Thoracic aorta (tissue), 2 donors: ENCODE measurements at regions not wholly inside any gene's neighbourhood (a gene's known extent, or its start where the extent isn't known, plus 50 kb on each side); places are given as distances from the start of the nearest gene placed in this dataset.

ENCODE experiments used
- ATAC-seq: fragments of 150-250 bp; one replicate; pipeline ENCODE4 v1.8.0; 2017; ENCODE audit warnings: low read depth; ENCODE audit not compliant: insufficient number of reproducible peaks, low FRiP score
- DNase-seq: peaks from one replicate; pipeline ENCODE4 v3.0.0-alpha.2; 2020; ENCODE audit warnings: low spot score
- H3K27ac ChIP-seq, 2 donors: fragments of 200-600 bp; sonication (generic); 1 replicate in 1 of 2; 2 replicates in 1 of 2; pipeline ENCODE4 v1.5.1; 2016; ENCODE audit warnings: mild to moderate bottlenecking in 2 of 2, moderate library complexity in 2 of 2
- H3K27me3 ChIP-seq: fragments of 200-600 bp; sonication (generic); replicated peaks from 2 replicates; pipeline ENCODE4 v1.6.0; 2016; ENCODE audit warnings: mild to moderate bottlenecking; ENCODE audit not compliant: insufficient read depth
- H3K36me3 ChIP-seq: fragments of 200-600 bp; sonication (generic); one replicate; pipeline ENCODE4 v1.5.1; 2016
- H3K4me1 ChIP-seq, 2 donors: fragments of 200-600 bp; sonication (generic); 1 replicate in 1 of 2; 2 replicates in 1 of 2; pipeline versions ENCODE4 v1.5.1 to v1.6.0; 2016; ENCODE audit warnings: low read depth in 2 of 2, mild to moderate bottlenecking in 1 of 2; ENCODE audit not compliant: control insufficient read depth in 1 of 2
- H3K4me3 ChIP-seq: fragments of 200-600 bp; sonication (generic); 2 replicates; pipeline ENCODE4 v1.5.1; 2016; ENCODE audit warnings: mild to moderate bottlenecking
- H3K9me3 ChIP-seq: fragments of 200-600 bp; sonication (generic); 2 replicates; pipeline ENCODE4 v1.5.1; 2016
- TF ChIP-seq, protein P1 (sequence below): fragments of 200-600 bp; sonication (generic); IDR thresholded peaks from one replicate; pipeline ENCODE4 v1.5.1; 2019; ENCODE audit warnings: antibody characterized with exemption

DNA sequence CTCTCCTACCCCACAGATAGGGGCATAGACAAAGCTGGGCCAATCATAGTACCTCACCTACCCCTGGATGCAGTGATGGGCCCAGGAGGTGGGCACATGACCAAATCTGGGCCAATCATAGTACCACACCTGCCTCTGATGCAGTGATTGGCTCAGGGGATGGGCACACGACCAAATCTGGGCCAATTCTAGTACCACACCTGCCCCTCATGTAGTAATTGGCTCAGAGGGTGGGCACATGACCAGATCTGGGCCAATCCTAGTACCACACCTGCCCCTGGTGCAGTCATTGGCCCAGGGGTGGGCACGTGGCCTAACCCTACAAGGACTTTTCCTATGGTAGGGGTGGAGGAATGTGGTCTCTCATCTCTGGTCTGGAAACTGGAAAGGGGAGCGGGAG is 56.9 kb upstream of the MEF2A start:
- Histone ChIP-seq H3K4me3 (no peak overlapping the region), H3K27ac (peak overlapping the region; percentile 80 to 89), H3K4me1 (peaks cover 23 to 70% of the 10 kb centered on the region in 2 donors), H3K36me3 (no peaks in the 10 kb centered on the region), H3K9me3 (no peaks in the 10 kb centered on the region), H3K27me3 (no peaks in the 10 kb centered on the region)
- ATAC-seq = no peak
- TF ChIP-seq, protein P1, sequence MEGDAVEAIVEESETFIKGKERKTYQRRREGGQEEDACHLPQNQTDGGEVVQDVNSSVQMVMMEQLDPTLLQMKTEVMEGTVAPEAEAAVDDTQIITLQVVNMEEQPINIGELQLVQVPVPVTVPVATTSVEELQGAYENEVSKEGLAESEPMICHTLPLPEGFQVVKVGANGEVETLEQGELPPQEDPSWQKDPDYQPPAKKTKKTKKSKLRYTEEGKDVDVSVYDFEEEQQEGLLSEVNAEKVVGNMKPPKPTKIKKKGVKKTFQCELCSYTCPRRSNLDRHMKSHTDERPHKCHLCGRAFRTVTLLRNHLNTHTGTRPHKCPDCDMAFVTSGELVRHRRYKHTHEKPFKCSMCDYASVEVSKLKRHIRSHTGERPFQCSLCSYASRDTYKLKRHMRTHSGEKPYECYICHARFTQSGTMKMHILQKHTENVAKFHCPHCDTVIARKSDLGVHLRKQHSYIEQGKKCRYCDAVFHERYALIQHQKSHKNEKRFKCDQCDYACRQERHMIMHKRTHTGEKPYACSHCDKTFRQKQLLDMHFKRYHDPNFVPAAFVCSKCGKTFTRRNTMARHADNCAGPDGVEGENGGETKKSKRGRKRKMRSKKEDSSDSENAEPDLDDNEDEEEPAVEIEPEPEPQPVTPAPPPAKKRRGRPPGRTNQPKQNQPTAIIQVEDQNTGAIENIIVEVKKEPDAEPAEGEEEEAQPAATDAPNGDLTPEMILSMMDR = no peak
- DNase-seq = no peak

DNA sequence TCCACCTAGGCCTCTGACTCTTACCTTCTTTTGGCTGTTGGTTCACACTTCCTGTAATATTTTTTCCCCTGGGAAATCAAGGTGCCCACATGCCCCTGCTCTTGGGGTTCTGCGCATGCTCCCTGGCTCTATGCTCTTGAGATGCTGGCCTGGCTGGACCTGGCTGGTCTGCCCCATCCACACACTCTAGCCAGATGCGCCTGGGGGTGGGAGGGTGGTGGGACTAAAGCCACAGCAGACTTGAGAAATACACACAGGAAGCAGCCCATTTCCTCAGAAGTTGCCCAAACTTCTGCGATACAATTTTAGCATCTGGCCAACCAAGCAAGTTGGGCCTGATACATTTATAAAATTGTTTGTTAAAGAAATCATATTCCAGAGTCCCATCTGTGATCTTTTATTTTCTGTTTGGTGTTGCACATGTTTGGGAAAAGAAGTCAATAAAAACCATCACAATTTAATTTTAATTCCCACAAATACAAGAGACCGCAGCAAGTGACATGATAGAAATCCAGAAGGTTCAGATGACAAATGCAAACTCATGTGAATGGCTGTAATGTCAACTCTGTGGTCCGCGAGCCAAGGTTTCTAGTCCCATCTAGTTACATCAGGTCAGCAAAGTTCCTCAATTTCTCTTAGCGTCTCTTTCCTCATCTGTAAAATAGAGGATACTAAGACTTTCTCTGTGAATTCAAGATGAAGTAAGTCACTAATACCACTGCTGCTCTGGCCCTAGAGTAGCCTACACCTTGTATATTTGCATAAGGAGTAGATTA is 55.9 kb upstream of the MEF2A start:
- Histone ChIP-seq H3K27ac (peak overlapping the region in 1 of 2 donors; percentile 89), H3K9me3 (no peaks in the 10 kb centered on the region), H3K4me3 (no peak overlapping the region), H3K4me1 (peaks cover 23 to 60% of the 10 kb centered on the region in 2 donors), H3K36me3 (no peaks in the 10 kb centered on the region), H3K27me3 (no peaks in the 10 kb centered on the region)
- ATAC-seq (no peak), DNase-seq (no peak)
- TF ChIP-seq, protein P1 = no peak

DNA sequence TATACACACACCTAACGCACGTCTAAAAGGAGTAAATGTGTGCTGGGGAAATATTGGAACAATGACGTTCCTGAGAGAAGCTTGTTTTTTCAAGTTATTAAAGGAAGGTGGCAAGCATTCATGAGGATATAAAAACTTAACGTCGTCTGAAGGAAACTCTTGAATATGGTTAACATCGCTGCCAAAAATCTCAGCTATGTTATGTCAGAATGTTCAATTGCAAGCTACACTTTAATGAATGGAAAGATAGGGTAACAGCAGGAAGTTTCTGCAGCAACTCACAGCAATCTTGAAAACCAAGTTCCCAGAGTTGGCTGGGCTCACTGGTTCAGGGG is 54.3 kb upstream of the MEF2A start:
- no peaks in the 10 kb centered on the region for H3K9me3 ChIP-seq
- DNase-seq (no peak), ATAC-seq (no peak)
- H3K27me3 ChIP-seq = no peaks in the 10 kb centered on the region
- peaks cover 23 to 48% of the 10 kb centered on the region in 2 donors for H3K4me1 ChIP-seq
- H3K4me3 ChIP-seq = peak overlapping the region; percentile 17
- TF ChIP-seq, protein P1 = no peak
- H3K27ac ChIP-seq = peak overlapping the region; percentile 36 to 89
- H3K36me3 ChIP-seq = no peaks in the 10 kb centered on the region

DNA sequence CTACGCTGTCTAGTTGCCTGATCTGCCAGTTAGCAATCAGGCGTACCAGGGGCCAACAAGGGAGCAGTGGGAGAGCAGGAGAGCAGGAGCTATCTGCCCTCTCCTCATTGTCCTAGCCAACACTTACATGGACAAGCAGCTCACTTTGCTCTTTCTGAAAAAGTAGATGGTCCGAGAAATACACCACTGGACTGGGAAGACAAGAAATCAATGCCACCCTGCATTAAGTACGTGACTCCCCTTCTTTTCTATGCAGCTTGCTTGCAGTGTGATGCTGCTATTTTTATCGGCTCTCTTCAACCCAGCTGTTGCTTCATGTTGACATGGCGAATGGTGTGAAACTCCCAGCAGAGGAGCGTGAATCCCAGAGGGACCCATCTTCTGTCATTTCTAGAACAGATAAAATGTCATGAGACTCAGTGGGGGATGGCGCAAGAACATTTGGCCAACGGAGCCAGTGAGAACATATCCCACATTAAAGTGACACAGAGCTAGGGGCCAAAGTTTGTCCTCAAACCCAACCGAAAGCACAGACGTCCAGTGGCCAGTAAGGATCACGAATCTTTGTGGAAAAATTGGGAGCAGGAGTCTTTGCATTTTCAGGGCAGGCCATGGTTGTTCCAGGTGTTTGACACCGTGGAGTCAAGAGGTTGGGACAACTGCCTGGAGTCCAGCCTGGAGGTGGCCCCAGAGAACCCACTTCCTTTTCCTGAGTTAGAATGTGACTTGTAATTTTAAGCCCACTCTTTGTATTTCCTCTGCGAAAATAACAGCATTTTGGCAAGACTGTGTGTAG is 53.7 kb upstream of the MEF2A start:
- Histone ChIP-seq H3K4me1 (peaks cover 21 to 42% of the 10 kb centered on the region in 2 donors), H3K9me3 (no peaks in the 10 kb centered on the region), H3K4me3 (peak overlapping the region; percentile 17), H3K36me3 (no peaks in the 10 kb centered on the region), H3K27ac (peak overlapping the region; percentile 36 to 89), H3K27me3 (no peaks in the 10 kb centered on the region)
- TF ChIP-seq, protein P1 = no peak
- DNase-seq (no peak), ATAC-seq (no peak)

DNA sequence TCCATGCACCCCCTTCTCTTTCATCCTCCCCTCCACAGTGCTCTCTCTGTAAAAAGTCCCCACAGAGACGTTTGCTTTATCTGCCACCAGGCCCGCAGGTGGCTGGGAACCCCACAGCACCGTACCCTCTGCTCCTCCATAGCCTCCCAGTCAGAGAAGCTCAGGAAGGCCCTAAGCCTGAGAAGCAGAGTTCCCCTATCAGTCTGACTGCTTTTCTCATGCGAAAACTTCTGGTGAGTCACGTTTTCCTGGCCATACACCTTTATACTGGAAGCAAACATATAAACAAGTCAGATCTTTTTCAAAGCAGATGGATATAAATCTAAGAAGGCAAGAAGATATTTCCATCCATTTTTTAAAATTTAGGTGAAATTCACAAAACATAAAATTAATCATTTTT is 51.5 kb upstream of the MEF2A start:
- ATAC-seq = no peak
- H3K27me3 ChIP-seq = no peaks in the 10 kb centered on the region

More for the DNA sequence above, 51.5 kb upstream of the MEF2A start:
- Histone ChIP-seq H3K9me3 (no peaks in the 10 kb centered on the region), H3K4me1 (peaks cover 5 to 21% of the 10 kb centered on the region in 2 donors), H3K36me3 (no peaks in the 10 kb centered on the region), H3K27ac (no peak overlapping the region), H3K4me3 (no peak overlapping the region)
- no peak for DNase-seq
- TF ChIP-seq, protein P1 = no peak
